Right cardiac atrium (tissue), 5 donors: ENCODE measurements at regions not wholly inside any gene's neighbourhood (a gene's known extent, or its start where the extent isn't known, plus 50 kb on each side); places are given as distances from the start of the nearest gene placed in this dataset.

ENCODE experiments used
- ATAC-seq, 2 donors: fragments of 200-7000 bp; cut with Tn5 transposase; one replicate each; pipeline versions ENCODE4 v1.8.0 to v1.9.1; 2020; ENCODE audit warnings: moderate library complexity in 2 of 2, mild to moderate bottlenecking in 1 of 2
- DNase-seq, 3 donors: peaks; one replicate each; pipeline ENCODE4 v3.0.0-alpha.2; 2020
- H3K27ac ChIP-seq: one replicate; pipeline ENCODE4 v1.5.1; 2013; ENCODE audit warnings: mild to moderate bottlenecking, low read length, control low read depth, moderate library complexity
- H3K27me3 ChIP-seq: one replicate; pipeline ENCODE4 v1.6.1; 2013; ENCODE audit not compliant: control insufficient read depth, insufficient read depth
- H3K4me1 ChIP-seq: one replicate; pipeline ENCODE4 v1.6.1; 2013; ENCODE audit warnings: low read length; ENCODE audit not compliant: control insufficient read depth, insufficient read depth
- H3K4me3 ChIP-seq: one replicate; pipeline ENCODE4 v1.5.1; 2013; ENCODE audit warnings: low read length, control low read depth
- H3K9me3 ChIP-seq: one replicate; pipeline ENCODE4 v1.6.1; 2013; ENCODE audit warnings: low read length; ENCODE audit not compliant: control insufficient read depth
- WGBS: extraction: QIAGEN DNeasy Blood & Tissue Kit; methylation state at CpG from one replicate; pipeline ENCODE4 v1.1.7; 2013; 5-methylcytosine and 5-hydroxymethylcytosine counted together
- intact Hi-C, 4 donors: fragments of 100-400 bp; cut with DNase I; formaldehyde crosslinking; loops; one replicate each; pipeline versions ENCODE4 v1.11.0 to v1.14.0; 2022 to 2023
- donor health status: healthy with polysubstance abuse.
- donor health status: DM: no; HTN: yes; CAD: no.
- donor health status: DM: no; HTN: no; CAD: no.
- donor health status: DM: no; HTN: yes; CAD: no; lungs with severe emphysema.
- donor health status: DM: yes; HTN: yes; CAD: no.

GRCh38 chr22:48633996-48634836 is 1193.5 kb downstream of the BRD1 start:
- DNase-seq (no peak), ATAC-seq (no peak)
- Histone ChIP-seq H3K27ac (no peak overlapping the region), H3K4me3 (no peak overlapping the region), H3K9me3 (no peaks in the 10 kb centered on the region), H3K27me3 (no peaks in the 10 kb centered on the region), H3K4me1 (no peaks in the 10 kb centered on the region)
- intact Hi-C loops = no loop called here
- WGBS = 74% methylated on average over 9 of the region's 9 CpGs

DNA sequence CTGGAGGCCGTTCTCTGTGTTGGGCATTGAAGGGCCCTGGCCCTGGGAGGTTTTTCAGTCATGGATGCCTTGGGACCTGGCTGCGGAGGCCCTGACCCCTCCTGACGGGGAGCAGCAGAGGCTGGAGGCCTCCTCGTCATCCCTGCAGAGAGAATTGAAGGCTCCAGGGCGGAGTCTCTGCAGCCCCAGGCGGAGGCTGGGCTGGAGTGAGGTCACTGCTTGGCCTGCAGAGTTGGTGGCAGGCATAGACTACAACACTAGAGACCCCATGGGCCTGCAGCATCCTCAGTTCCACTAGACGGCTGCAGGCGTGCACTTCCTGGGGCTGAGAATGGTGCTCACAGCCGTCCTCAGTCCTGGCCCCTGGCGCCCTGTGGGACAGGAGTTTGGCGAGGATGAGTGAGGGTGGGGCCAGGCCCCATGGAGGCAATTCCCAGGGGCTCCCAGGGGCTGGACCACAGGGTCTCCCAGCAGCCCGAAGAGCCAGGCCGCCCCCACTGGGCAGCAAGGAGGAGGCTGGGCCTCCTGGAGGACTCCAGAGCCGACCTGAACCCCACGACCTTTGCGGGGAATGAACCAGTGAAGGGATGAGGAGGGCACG is 1194.9 kb downstream of the BRD1 start:
- no peak for ATAC-seq
- no peak overlapping the region for H3K4me3 ChIP-seq
- WGBS = 64% methylated on average over 17 of the region's 17 CpGs
- intact Hi-C loops = no loop called here
- no peaks in the 10 kb centered on the region for H3K27me3 ChIP-seq
- no peaks in the 10 kb centered on the region for H3K9me3 ChIP-seq
- no peaks in the 10 kb centered on the region for H3K4me1 ChIP-seq
- no peak overlapping the region for H3K27ac ChIP-seq
- DNase-seq = peak in 1 of 3 donors; percentile 24

GRCh38 chr22:48631288-48631863 is 1196.3 kb downstream of the BRD1 start:
- Histone ChIP-seq H3K27ac (no peak overlapping the region), H3K4me1 (no peaks in the 10 kb centered on the region), H3K4me3 (no peak overlapping the region), H3K9me3 (no peaks in the 10 kb centered on the region), H3K27me3 (no peaks in the 10 kb centered on the region)
- DNase-seq = no peak
- no peak for ATAC-seq
- 76% methylated on average over 29 of the region's 29 CpGs for WGBS
- intact Hi-C loops = no loop called here

DNA sequence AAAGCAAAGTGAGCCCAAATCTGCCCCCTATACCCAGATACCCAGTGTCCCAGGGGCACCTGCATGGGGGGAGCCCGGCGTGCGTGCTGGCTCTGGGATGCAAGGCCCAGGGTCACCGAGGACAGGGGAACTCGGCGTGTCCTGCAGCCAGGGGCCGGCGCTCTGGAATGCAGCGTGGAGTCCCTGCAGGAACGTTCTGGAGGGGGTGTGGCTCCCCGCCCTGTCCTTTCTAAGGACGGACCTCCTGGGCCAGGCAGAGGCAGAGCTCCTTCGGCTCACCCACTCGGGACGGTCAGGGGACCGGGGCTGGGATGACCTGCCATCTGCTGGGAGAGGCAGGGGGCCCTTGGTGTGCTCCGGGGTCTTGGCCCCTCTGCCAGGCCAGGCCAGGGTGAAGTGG is 1196.8 kb downstream of the BRD1 start:
- no peak overlapping the region for H3K27ac ChIP-seq
- ATAC-seq (no peak), DNase-seq (peak in 1 of 3 donors; percentile 41)
- WGBS = 84% methylated on average over 17 of the region's 17 CpGs
- H3K4me1 ChIP-seq = no peaks in the 10 kb centered on the region
- H3K9me3 ChIP-seq = no peaks in the 10 kb centered on the region
- intact Hi-C loops = no loop called here
- H3K4me3 ChIP-seq = no peak overlapping the region
- no peaks in the 10 kb centered on the region for H3K27me3 ChIP-seq

DNA sequence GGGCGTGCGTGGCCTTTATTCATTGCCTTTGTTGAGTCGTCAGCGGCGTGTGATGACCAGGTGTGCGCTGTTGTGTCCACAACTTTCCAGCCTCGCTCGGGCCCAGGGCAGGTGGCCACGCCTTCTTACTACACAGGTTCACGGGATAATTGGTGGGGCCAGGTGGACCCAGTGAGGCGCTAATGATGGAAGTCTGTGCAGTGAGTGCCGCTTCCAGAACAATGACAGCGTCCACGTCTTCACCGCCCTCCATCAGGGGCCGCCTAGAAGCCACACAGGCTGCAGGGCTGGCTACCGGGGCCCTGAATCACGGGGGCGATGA is 1197.3 kb downstream of the BRD1 start:
- H3K4me1 ChIP-seq = no peaks in the 10 kb centered on the region
- 87% methylated on average over 19 of the region's 19 CpGs for WGBS
- H3K4me3 ChIP-seq = no peak overlapping the region
- no peak overlapping the region for H3K27ac ChIP-seq
- no peaks in the 10 kb centered on the region for H3K9me3 ChIP-seq
- H3K27me3 ChIP-seq = no peaks in the 10 kb centered on the region
- intact Hi-C loops = no loop called here
- peak in 1 of 3 donors; percentile 28 for DNase-seq
- no peak for ATAC-seq

- no peak for ATAC-seq
- intact Hi-C loops = no loop called here
These were observed 1197.8 kb downstream of the BRD1 start for GRCh38 chr22:48629631-48630432.

GRCh38 chr22:48628891-48629543 is 1198.7 kb downstream of the BRD1 start:
- Histone ChIP-seq H3K27me3 (no peaks in the 10 kb centered on the region), H3K27ac (no peak overlapping the region), H3K9me3 (no peaks in the 10 kb centered on the region), H3K4me1 (no peaks in the 10 kb centered on the region), H3K4me3 (no peak overlapping the region)
- ATAC-seq (no peak), DNase-seq (peak in 1 of 3 donors; percentile 33)
- intact Hi-C loops = no loop called here
- WGBS = 66% methylated on average over 23 of the region's 23 CpGs

More at GRCh38 chr22:48629631-48630432, 1197.8 kb downstream of the BRD1 start:
- H3K27ac ChIP-seq = no peak overlapping the region
- no peak overlapping the region for H3K4me3 ChIP-seq
- no peaks in the 10 kb centered on the region for H3K27me3 ChIP-seq
- peak in 1 of 3 donors; percentile 15 for DNase-seq
- H3K4me1 ChIP-seq = no peaks in the 10 kb centered on the region
- 84% methylated on average over 21 of the region's 21 CpGs for WGBS
- H3K9me3 ChIP-seq = no peaks in the 10 kb centered on the region

GRCh38 chr22:48627966-48628365 is 1199.7 kb downstream of the BRD1 start:
- WGBS = 89% methylated on average over 12 of the region's 12 CpGs
- Histone ChIP-seq H3K4me3 (no peak overlapping the region), H3K27ac (no peak overlapping the region), H3K27me3 (no peaks in the 10 kb centered on the region), H3K4me1 (no peaks in the 10 kb centered on the region), H3K9me3 (no peaks in the 10 kb centered on the region)
- intact Hi-C loops = no loop called here
- ATAC-seq = no peak
- DNase-seq = peak in 1 of 3 donors; percentile 37

GRCh38 chr22:48627203-48627602 is 1200.5 kb downstream of the BRD1 start:
- 20% methylated on average over 17 of the region's 17 CpGs for WGBS
- no peaks in the 10 kb centered on the region for H3K27me3 ChIP-seq
- DNase-seq (peak in 1 of 3 donors; percentile 39), ATAC-seq (no peak)
- no peaks in the 10 kb centered on the region for H3K4me1 ChIP-seq
- H3K27ac ChIP-seq = no peak overlapping the region
- no peak overlapping the region for H3K4me3 ChIP-seq
- H3K9me3 ChIP-seq = no peaks in the 10 kb centered on the region
- intact Hi-C loops = no loop called here

DNA sequence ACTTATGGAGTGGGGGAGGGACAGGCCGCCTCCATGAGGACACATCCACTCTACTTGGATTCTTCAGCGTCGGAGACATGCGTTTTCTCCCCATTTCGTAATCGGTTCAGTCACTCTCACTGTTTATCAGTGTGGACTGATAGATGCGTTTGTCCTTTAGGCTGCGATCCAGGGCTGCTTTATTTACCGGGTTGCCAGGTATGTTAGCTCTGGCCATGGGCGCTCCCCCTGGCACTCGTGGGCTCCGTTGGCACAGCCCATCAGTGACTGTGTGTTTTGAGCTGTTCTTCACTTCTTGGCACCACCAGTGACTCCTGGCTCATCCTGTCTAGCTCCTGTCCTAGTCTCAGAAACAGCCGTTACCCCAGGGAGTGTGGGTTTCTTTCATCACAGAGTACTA is 1203.3 kb downstream of the BRD1 start:
- ATAC-seq (no peak), DNase-seq (no peak)
- no peak overlapping the region for H3K4me3 ChIP-seq
- 76% methylated on average over 13 of the region's 13 CpGs for WGBS
- no peaks in the 10 kb centered on the region for H3K9me3 ChIP-seq
- no peaks in the 10 kb centered on the region for H3K4me1 ChIP-seq
- H3K27me3 ChIP-seq = no peaks in the 10 kb centered on the region
- intact Hi-C loops = no loop called here
- H3K27ac ChIP-seq = no peak overlapping the region
